Right lobe of liver (tissue), 6 donors: ENCODE measurements at regions not wholly inside any gene's neighbourhood (a gene's known extent, or its start where the extent isn't known, plus 50 kb on each side); places are given as distances from the start of the nearest gene placed in this dataset.

Experiments
- ATAC-seq, 4 donors: fragments of 200-7000 bp; cut with Tn5 transposase; one replicate each; pipeline ENCODE4 v1.9.1; 2020; ENCODE audit warnings: mild to moderate bottlenecking in 4 of 4, moderate library complexity in 4 of 4
- DNase-seq, 3 donors: peaks; one replicate each; pipeline ENCODE4 v3.0.0-alpha.2; 2020
- H3K27ac ChIP-seq, 3 donors: fragments of 200-600 bp; one replicate each; pipeline ENCODE4 v1.8.0; 2022
- H3K27me3 ChIP-seq, 2 donors: fragments of 200-600 bp; one replicate each; pipeline ENCODE4 v1.8.0; 2022
- H3K36me3 ChIP-seq, 4 donors: fragments of 200-600 bp; sonication (generic) in 1 of 4; one replicate each; pipeline versions ENCODE4 v1.5.1 to v1.8.0; 2017 to 2022; ENCODE audit warnings: control low read depth in 1 of 4
- H3K4me1 ChIP-seq, 4 donors: fragments of 200-600 bp; sonication (generic) in 1 of 4; one replicate each; pipeline versions ENCODE4 v1.5.1 to v1.8.0; 2017 to 2022; ENCODE audit warnings: control low read depth in 1 of 4
- H3K4me3 ChIP-seq, 3 donors: fragments of 200-600 bp; one replicate each; pipeline ENCODE4 v1.8.0; 2022
- H3K9me3 ChIP-seq, 4 donors: fragments of 200-600 bp; sonication (generic) in 1 of 4; one replicate each; pipeline versions ENCODE4 v1.5.1 to v1.8.0; 2017 to 2022; ENCODE audit warnings: control low read depth in 1 of 4
- POLR2A ChIP-seq: fragments of 450-650 bp; IDR thresholded peaks from one replicate; pipeline ENCODE4 v1.6.1; 2017; ENCODE audit warnings: antibody characterized with exemption, mild to moderate bottlenecking
- WGBS: methylation state at CpG from one replicate; pipeline ENCODE4 v1.1.6; 2018; ENCODE audit warnings: low coverage, low lambda C conversion rate; ENCODE audit not compliant: insufficient coverage; ENCODE audit errors: missing lambda C conversion rate; 5-methylcytosine and 5-hydroxymethylcytosine counted together
- intact Hi-C, 2 donors: fragments of 100-400 bp; cut with DNase I; formaldehyde crosslinking; loops; one replicate each; pipeline versions ENCODE4 v1.11.2 to v1.14.1; 2022
- TF ChIP-seq, protein P1 (sequence below), 4 donors: fragments of 200-600 bp in 3 of 4; fragments of 450-650 bp in 1 of 4; IDR thresholded peaks; one replicate each; pipeline versions ENCODE4 v1.5.1 to v1.8.0; 2016 to 2022; ENCODE audit warnings: antibody characterized with exemption in 4 of 4, mild to moderate bottlenecking in 2 of 4
- donor health status: DM: no; HTN: yes; CAD: no.
- donor health status: DM: no; HTN: no; CAD: no.
- donor health status: DM: no; HTN: no; CAD: no.
- donor health status: DM: no; HTN: yes; CAD: no.
- donor health status: DM: no; HTN: yes; CAD: no.

DNA sequence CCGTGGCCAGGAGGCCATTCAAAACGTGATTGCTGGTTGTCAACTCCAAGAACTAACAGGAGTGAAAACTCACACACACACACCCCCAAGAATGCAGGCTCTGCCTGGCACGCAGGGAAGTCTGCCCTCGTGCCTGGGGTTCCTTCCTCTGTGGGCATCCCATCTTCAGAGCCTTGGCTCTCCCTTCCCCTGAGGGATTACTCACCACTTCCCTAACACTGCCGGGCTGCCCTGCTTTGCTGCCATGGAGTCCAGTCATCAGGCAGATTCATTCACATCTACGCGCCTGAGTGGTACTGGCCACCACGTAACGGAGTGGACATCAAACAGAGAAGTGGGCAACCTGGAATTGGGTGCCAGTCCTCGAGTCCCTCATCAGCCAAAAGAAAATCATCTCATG is 120.7 kb upstream of the TMEM45B start:
- H3K4me1 ChIP-seq: peaks cover 0 to 4% (median 0%) of the 10 kb centered on the region in 4 donors
- TF ChIP-seq POLR2A: no peak
- TF ChIP-seq, protein P1, sequence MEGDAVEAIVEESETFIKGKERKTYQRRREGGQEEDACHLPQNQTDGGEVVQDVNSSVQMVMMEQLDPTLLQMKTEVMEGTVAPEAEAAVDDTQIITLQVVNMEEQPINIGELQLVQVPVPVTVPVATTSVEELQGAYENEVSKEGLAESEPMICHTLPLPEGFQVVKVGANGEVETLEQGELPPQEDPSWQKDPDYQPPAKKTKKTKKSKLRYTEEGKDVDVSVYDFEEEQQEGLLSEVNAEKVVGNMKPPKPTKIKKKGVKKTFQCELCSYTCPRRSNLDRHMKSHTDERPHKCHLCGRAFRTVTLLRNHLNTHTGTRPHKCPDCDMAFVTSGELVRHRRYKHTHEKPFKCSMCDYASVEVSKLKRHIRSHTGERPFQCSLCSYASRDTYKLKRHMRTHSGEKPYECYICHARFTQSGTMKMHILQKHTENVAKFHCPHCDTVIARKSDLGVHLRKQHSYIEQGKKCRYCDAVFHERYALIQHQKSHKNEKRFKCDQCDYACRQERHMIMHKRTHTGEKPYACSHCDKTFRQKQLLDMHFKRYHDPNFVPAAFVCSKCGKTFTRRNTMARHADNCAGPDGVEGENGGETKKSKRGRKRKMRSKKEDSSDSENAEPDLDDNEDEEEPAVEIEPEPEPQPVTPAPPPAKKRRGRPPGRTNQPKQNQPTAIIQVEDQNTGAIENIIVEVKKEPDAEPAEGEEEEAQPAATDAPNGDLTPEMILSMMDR (IDR thresholded peaks at IDR 0.05): no peak
- intact Hi-C loops: loop anchor here in 1 of 2 donors (10.0 kb wide), 1 partner anchor 320 kb away; the partner anchor contains the start of gene BARX2
- DNase-seq: no peak
- H3K36me3 ChIP-seq: no peaks in the 10 kb centered on the region
- 57% methylated on average over 3 of the region's 10 CpGs for WGBS
- no peak overlapping the region for H3K4me3 ChIP-seq
- no peaks in the 10 kb centered on the region for H3K9me3 ChIP-seq
- ATAC-seq: no peak
- no peaks in the 10 kb centered on the region for H3K27me3 ChIP-seq
- H3K27ac ChIP-seq: no peak overlapping the region

DNA sequence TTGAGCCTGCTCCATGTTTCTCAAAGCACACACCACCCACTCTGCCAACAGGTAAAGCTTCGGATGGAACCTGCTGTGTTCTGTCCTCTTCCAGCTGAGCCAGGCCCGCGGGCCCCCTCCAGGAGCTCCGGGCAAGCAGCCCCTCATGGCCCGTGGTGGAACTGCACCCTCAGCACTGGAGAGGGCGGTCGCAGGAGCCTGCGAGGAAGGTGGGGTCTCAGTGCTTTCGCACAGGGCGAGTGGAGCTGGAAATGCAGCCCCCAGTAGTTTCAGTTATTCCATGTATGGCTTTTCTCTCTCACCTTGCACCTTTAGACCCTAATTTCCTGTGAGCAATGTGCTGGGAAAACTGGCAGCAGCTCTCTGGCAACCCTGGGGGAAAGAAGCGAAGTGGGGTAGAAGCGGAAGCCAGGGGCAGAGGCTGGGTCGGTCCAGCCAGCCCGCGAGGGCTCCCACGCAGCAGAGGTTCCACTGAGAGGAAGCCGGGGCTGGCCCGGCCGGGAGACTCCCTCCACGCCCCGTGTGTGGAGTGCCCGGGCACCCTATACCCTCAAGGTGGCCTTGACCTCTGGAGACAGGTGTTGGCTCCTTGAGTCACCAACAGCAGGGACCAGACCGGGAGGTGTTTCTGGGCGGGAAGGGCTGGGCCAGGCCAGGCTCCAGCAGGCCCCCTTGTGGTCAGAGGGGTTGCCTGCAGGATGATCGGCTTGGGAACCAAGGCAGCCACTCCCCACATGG is 119.9 kb upstream of the TMEM45B start:
- Histone ChIP-seq H3K27me3 (no peaks in the 10 kb centered on the region), H3K36me3 (no peaks in the 10 kb centered on the region), H3K4me3 (peak overlapping the region in 2 of 3 donors; percentile 14 to 33), H3K4me1 (peaks cover 0 to 4% (median 0%) of the 10 kb centered on the region in 4 donors), H3K27ac (no peak overlapping the region), H3K9me3 (no peaks in the 10 kb centered on the region)
- TF ChIP-seq POLR2A: no peak
- TF ChIP-seq, protein P1 (IDR thresholded peaks at IDR 0.05): peak; percentile 57 to 79 (median 68)
- WGBS: 1% methylated on average over 12 of the region's 25 CpGs
- peak; percentile 90 to 95 (median 92) for ATAC-seq
- intact Hi-C loops: loop anchor here in 1 of 2 donors (10.0 kb wide), 1 partner anchor 321 kb away; the partner anchor contains the start of gene BARX2
- DNase-seq: peak; percentile 54 to 67 (median 64)

DNA sequence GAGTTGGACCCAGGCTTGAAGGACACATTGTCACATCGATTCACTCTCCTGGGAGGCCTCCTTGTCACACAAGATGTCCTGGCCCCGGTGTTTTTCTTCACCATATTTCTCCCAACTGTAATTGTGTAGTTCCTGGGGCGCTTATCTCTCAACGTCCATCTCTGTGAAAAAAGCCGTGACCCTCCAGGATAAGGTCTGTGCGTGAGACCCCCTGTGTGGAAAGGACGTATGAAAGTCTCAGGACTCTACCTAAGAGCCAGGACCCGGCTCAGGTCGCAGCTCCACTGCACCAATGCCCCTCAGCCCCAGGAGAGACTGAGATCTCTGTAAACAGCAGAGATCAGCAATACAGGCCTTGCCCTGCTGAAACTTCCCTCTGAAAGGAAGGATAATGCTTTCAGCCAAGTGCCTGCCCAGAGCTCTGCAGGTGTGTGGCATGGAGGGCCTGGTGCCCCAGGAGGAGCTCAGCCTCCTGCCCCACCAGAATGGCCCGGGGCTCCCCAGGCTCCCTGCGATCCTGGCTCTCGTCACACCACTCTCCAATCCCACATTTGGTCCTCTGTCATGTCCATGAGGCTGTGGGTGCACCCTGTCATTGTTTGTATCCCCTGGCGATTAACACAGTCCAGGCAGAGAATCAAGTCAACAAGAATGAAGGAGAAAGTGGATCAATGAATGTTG is 119.2 kb upstream of the TMEM45B start:
- 53% methylated on average over 11 of the region's 13 CpGs for WGBS
- H3K4me3 ChIP-seq: peak overlapping the region in 1 of 3 donors; percentile 33
- no peaks in the 10 kb centered on the region for H3K9me3 ChIP-seq

DNA sequence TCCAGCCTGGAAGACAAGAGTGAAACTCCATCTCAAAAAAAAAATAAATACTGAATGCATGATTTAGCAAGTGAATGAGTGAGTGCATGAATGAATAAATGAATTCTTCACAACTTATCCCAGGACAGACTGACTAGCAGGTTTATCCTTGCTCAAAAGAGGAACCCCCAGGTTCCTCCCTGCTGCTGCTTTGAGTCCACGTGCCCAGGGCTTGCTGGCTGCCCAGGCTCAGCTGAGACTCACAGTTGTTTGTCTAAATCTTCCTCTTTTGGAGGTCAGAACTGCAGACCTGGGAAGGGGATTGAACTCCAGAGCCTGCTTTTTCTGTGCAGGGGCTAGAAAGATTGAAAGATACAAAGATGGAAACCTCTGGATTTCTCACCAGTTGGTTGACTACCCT is 117.4 kb upstream of the TMEM45B start:
- no peak for DNase-seq

More for the DNA sequence above, 119.2 kb upstream of the TMEM45B start:
- TF ChIP-seq, protein P1 (IDR thresholded peaks at IDR 0.05): no peak
- no peak for TF ChIP-seq POLR2A
- H3K27ac ChIP-seq: no peak overlapping the region
- peaks cover 0 to 4% (median 0%) of the 10 kb centered on the region in 4 donors for H3K4me1 ChIP-seq
- intact Hi-C loops: loop anchor here in 1 of 2 donors (10.0 kb wide), 1 partner anchor 322 kb away; the partner anchor contains the start of gene BARX2
- no peaks in the 10 kb centered on the region for H3K36me3 ChIP-seq
- DNase-seq (no peak), ATAC-seq (no peak)
- H3K27me3 ChIP-seq: no peaks in the 10 kb centered on the region

More for the DNA sequence above, 117.4 kb upstream of the TMEM45B start:
- Histone ChIP-seq H3K4me1 (peaks cover 0 to 5% (median 0%) of the 10 kb centered on the region in 4 donors), H3K9me3 (no peaks in the 10 kb centered on the region), H3K27me3 (no peaks in the 10 kb centered on the region), H3K36me3 (no peaks in the 10 kb centered on the region), H3K27ac (no peak overlapping the region), H3K4me3 (no peak overlapping the region)
- intact Hi-C loops: loop anchor here in 1 of 2 donors (10.0 kb wide), 1 partner anchor 323 kb away; the partner anchor contains the start of gene BARX2
- no peak for TF ChIP-seq POLR2A
- TF ChIP-seq, protein P1 (IDR thresholded peaks at IDR 0.05): no peak
- WGBS: 67% methylated on average over 1 of the region's 1 CpG
- no peak for ATAC-seq
